K562 (cell line): ENCODE measurements at regions not wholly inside any gene's neighbourhood (a gene's known extent, or its start where the extent isn't known, plus 50 kb on each side); places are given as distances from the start of the nearest gene placed in this dataset.
"Not testable (repeated sequence)": the region's sequence is repeated elsewhere in the genome, so short reads cannot be mapped to it uniquely, and the experiment has no call there.

ENCODE experiments used
- ATAC-seq: fragments of 200-7000 bp; cut with Tn5 transposase; 3 replicates; pipeline ENCODE4 v1.9.1; 2020; ENCODE audit warnings: moderate library complexity
- BruUV-seq: library from RNA; stranded (reverse); fragments of 400-500 nt; replicated peaks from 2 replicates; lab custom pipeline; 2021; lab: Mats Ljungman, UMichigan
- CTCF ChIA-PET: fragments of 300-600 bp; formaldehyde crosslinking; extraction: SDS; loops from one replicate; lab custom pipeline; 2021; ENCODE audit warnings: low intra/inter-chr PET ratio; lab: Yijun Ruan, JAX
- POLR2A ChIA-PET: fragments of 300-600, 350-650 bp; sonication (Branson Sonifier 250); formaldehyde crosslinking; extraction: SDS; loops from one replicate; lab custom pipeline; 2021; ENCODE audit warnings: antibody characterized with exemption, inconsistent platforms; lab: Yijun Ruan, JAX
- DNase-seq, 4 experiments: peaks; one replicate each; pipeline versions ENCODE4 v3.0.0 to v3.0.0-alpha.2; 2011 to 2018; ENCODE audit warnings: low spot score in 3 of 4, mixed read lengths in 3 of 4; ENCODE audit errors: extremely low read depth in 1 of 4
- FAIRE-seq: peaks from 2 replicates; lab custom pipeline; 2011; peaks lifted over from hg19 to GRCh38; lab: Jason Lieb, UNC
- H2AFZ ChIP-seq: 2 replicates; pipeline ENCODE4 v1.6.0; 2011; ENCODE audit warnings: low read depth, low read length, control low read depth, inconsistent platforms
- H3K27ac ChIP-seq: fragments of 200-600 bp; 3 replicates; pipeline ENCODE4 v1.8.0; 2011; ENCODE audit warnings: low read depth, mild to moderate bottlenecking, control low read depth, inconsistent platforms, low read length, moderate library complexity, mixed read lengths; ENCODE audit errors: extremely low read depth
- H3K27me3 ChIP-seq, 2 experiments: fragments of 300-600 bp in 1 of 2; 2 replicates in 1 of 2; 3 replicates in 1 of 2; pipeline versions ENCODE4 v1.6.0 to v1.8.0; 2011; ENCODE audit warnings: inconsistent platforms in 2 of 2, low read length in 2 of 2, mild to moderate bottlenecking in 1 of 2, mixed read lengths in 1 of 2, moderate library complexity in 1 of 2; ENCODE audit not compliant: control insufficient read depth in 2 of 2, insufficient read depth in 2 of 2
- H3K36me3 ChIP-seq: fragments of 300-600 bp; 3 replicates; pipeline ENCODE4 v1.8.0; 2011; ENCODE audit warnings: mild to moderate bottlenecking, low read length, inconsistent platforms; ENCODE audit not compliant: control insufficient read depth, insufficient read depth
- H3K4me1 ChIP-seq, 2 experiments: fragments of 200-600 bp in 1 of 2; replicated peaks in 1 of 2; 2 replicates in 1 of 2; 3 replicates in 1 of 2; pipeline versions ENCODE4 v1.5.1 to v1.8.0; 2011; ENCODE audit warnings: inconsistent platforms in 2 of 2, low read length in 2 of 2, mild to moderate bottlenecking in 1 of 2, mixed read lengths in 1 of 2, moderate library complexity in 1 of 2; ENCODE audit not compliant: control insufficient read depth in 2 of 2, insufficient read depth in 2 of 2
- H3K4me2 ChIP-seq: 2 replicates; pipeline ENCODE4 v1.6.1; 2011; ENCODE audit warnings: low read length, control low read depth, inconsistent platforms, mixed read lengths; ENCODE audit not compliant: insufficient read depth
- H3K4me3 ChIP-seq: fragments of 200-600 bp; sonication (generic), shearing (Covaris generic); 2 replicates; pipeline ENCODE4 v1.5.1; 2016; ENCODE audit warnings: control low read depth, inconsistent platforms
- H3K79me2 ChIP-seq: fragments of 200-600 bp; 3 replicates; pipeline ENCODE4 v1.8.0; 2011; ENCODE audit warnings: low read length, inconsistent platforms; ENCODE audit not compliant: control insufficient read depth, insufficient read depth
- H3K9ac ChIP-seq, 2 experiments: 2 replicates each; pipeline versions ENCODE4 v1.6.0 to v1.6.1; 2011; ENCODE audit warnings: low read depth in 2 of 2, low read length in 2 of 2, control low read depth in 1 of 2, inconsistent platforms in 1 of 2, mild to moderate bottlenecking in 1 of 2, mixed read lengths in 1 of 2; ENCODE audit not compliant: insufficient read depth in 1 of 2
- H3K9me1 ChIP-seq: one replicate; pipeline ENCODE4 v1.6.0; 2011; ENCODE audit warnings: inconsistent platforms, mild to moderate bottlenecking, low read length, moderate library complexity; ENCODE audit not compliant: control insufficient read depth, insufficient read depth
- H3K9me3 ChIP-seq: replicated peaks from 2 replicates; pipeline ENCODE4 v1.5.1; 2011; ENCODE audit warnings: low read depth, low read length, inconsistent platforms; ENCODE audit not compliant: control insufficient read depth, insufficient read depth
- H4K20me1 ChIP-seq: replicated peaks from 2 replicates; pipeline ENCODE4 v1.6.1; 2011; ENCODE audit warnings: low read length, inconsistent platforms, mixed read lengths; ENCODE audit not compliant: control insufficient read depth, insufficient read depth
- ATF3 ChIP-seq, 2 experiments: fragments of 450-650 bp in 1 of 2; sonication (generic) in 1 of 2; formaldehyde crosslinking in 1 of 2; IDR thresholded peaks in 1 of 2; conservative IDR thresholded peaks in 1 of 2; 2 replicates each; pipeline versions ENCODE4 v1.6.1 to v1.8.1; 2016 to 2023; ENCODE audit warnings: mild to moderate bottlenecking in 2 of 2, moderate library complexity in 2 of 2, inconsistent platforms in 1 of 2, missing genetic modification reagents in 1 of 2
- ATF4 ChIP-seq: fragments of 450-650 bp; formaldehyde crosslinking; IDR thresholded peaks from 2 replicates; pipeline ENCODE4 v1.4.0; 2022; ENCODE audit warnings: mild to moderate bottlenecking, moderate library complexity
- ATF7 ChIP-seq: fragments of 450-650 bp; IDR thresholded peaks from 2 replicates; pipeline ENCODE4 v1.7.1; 2014; ENCODE audit warnings: mild to moderate bottlenecking, moderate library complexity
- CEBPB ChIP-seq: fragments of 450-650 bp; IDR thresholded peaks from 2 replicates; pipeline ENCODE4 v1.6.1; 2016; ENCODE audit warnings: missing genetic modification characterization, missing compliant biosample characterization
- CEBPG ChIP-seq, 3 experiments: fragments of 200-800 bp in 1 of 3; sonication (Bioruptor generic) in 1 of 3; sonication (generic) in 1 of 3; formaldehyde crosslinking in 1 of 3; IDR thresholded peaks in 2 of 3; conservative IDR thresholded peaks in 1 of 3; 2 replicates each; pipeline versions ENCODE4 v1.6.1 to v1.8.0; 2016 to 2022; ENCODE audit warnings: missing compliant biosample characterization in 2 of 3, missing genetic modification characterization in 2 of 3, mild to moderate bottlenecking in 1 of 3, missing genetic modification reagents in 1 of 3
- IRF9 ChIP-seq: fragments of 450-650 bp; IDR thresholded peaks from 2 replicates; pipeline ENCODE4 v1.6.1; 2016; ENCODE audit warnings: missing biosample characterization, missing genetic modification characterization
- JUND ChIP-seq, 2 experiments: IDR thresholded peaks; 2 replicates in 1 of 2; 3 replicates in 1 of 2; pipeline ENCODE4 v1.6.1; 2011; ENCODE audit warnings: borderline replicate concordance in 2 of 2, low read depth in 2 of 2, low read length in 2 of 2, improper control_type of control experiment in 1 of 2, missing biosample characterization in 1 of 2, missing genetic modification characterization in 1 of 2, missing genetic modification reagents in 1 of 2
- SOX6 ChIP-seq: fragments of 450-650 bp; IDR thresholded peaks from 2 replicates; pipeline ENCODE4 v1.6.1; 2014; ENCODE audit warnings: mild to moderate bottlenecking
- TRIM24 ChIP-seq, 2 experiments: fragments of 450-650 bp; IDR thresholded peaks; 2 replicates each; pipeline ENCODE4 v1.6.1; 2016
- ZNF507 ChIP-seq: conservative IDR thresholded peaks from 2 replicates; pipeline ENCODE4 v1.6.1; 2017; ENCODE audit warnings: missing genetic modification characterization, missing compliant biosample characterization
- ZSCAN32 ChIP-seq: fragments of 450-650 bp; formaldehyde crosslinking; IDR thresholded peaks from 2 replicates; pipeline ENCODE4 v1.4.0; 2020; ENCODE audit warnings: mild to moderate bottlenecking, moderate library complexity
- in situ Hi-C: fragments of 300-500 bp; cut with MboI; formaldehyde crosslinking; loops from 4 replicates; pipeline ENCODE4 v1.15.0; 2018; ENCODE audit warnings: inconsistent platforms, mixed read lengths
- intact Hi-C: fragments of 100-400 bp; cut with micrococcal nuclease; formaldehyde crosslinking; loops from 2 replicates; pipeline ENCODE4 v1.14.2; 2022

GRCh38 chr10:125404902-125405301 is 244.5 kb upstream of the CTBP2 start:
- POLR2A ChIA-PET; H3K4me1 ChIP-seq; H2AFZ ChIP-seq; ATAC-seq; DNase-seq; H3K9me1 ChIP-seq; H4K20me1 ChIP-seq; H3K4me3 ChIP-seq; FAIRE-seq; BruUV-seq; H3K9ac ChIP-seq; H3K27me3 ChIP-seq; H3K36me3 ChIP-seq; in situ Hi-C loops; H3K27ac ChIP-seq; H3K9me3 ChIP-seq; H3K4me2 ChIP-seq; H3K79me2 ChIP-seq; intact Hi-C loops; CTCF ChIA-PET; TF ChIP-seq JUND (tag; IDR thresholded peaks at IDR 0.05; ENCODE audit: borderline replicate concordance, low read depth, low read length); ATF3 (CRISPR knock-in tag; conservative IDR thresholded peaks at IDR 0.05): not testable (repeated sequence)
- peak; percentile 71; the same call in 1 of the 2 replicates for TF ChIP-seq ATF7
- TF ChIP-seq SOX6 = peak; percentile 29; the same call in 1 of the 2 replicates
- TF ChIP-seq JUND (IDR thresholded peaks at IDR 0.05; ENCODE audit: borderline replicate concordance, low read depth, low read length) = peak; percentile 27; the same call in 1 of the 2 replicates
- TF ChIP-seq TRIM24 (IDR thresholded peaks at IDR 0.05) = peak; percentile 100
- TF ChIP-seq ATF3 (IDR thresholded peaks at IDR 0.05) = peak; percentile 95
- TF ChIP-seq ZSCAN32 (CRISPR knock-in tag) = peak; percentile 93
- peak; percentile 92 for TF ChIP-seq CEBPB
- TF ChIP-seq ATF4 (CRISPR knock-in tag) = peak; percentile 94
- peak; percentile 93 for TF ChIP-seq IRF9 (tag)
- peak; percentile 97 for TF ChIP-seq CEBPG (CRISPR knock-in tag; IDR thresholded peaks at IDR 0.05)
- TF ChIP-seq CEBPG (tag; conservative IDR thresholded peaks at IDR 0.05 in 1 of 2, IDR thresholded peaks at IDR 0.05 in 1 of 2) = peak; percentile 94 to 99
- TF ChIP-seq ZNF507 = 0 out of 2 replicates have a peak, but pooled peaks have one; percentile 55
